ENCODE measurements at regions not wholly inside any gene's neighbourhood (a gene's known extent, or its start where the extent isn't known, plus 50 kb on each side); places are given as distances from the start of the nearest gene placed in this dataset.

GRCh38 chr1:218898921-218899320 lies 274.8 kb upstream of the LYPLAL1 start:
- no peaks in the 10 kb centered on the region for H3K4me1 ChIP-seq (ENCODE audit: control insufficient read depth, insufficient read depth, low read length)
- no peak overlapping the region for H3K4me3 ChIP-seq (ENCODE audit: low read depth, low read length)

DNA sequence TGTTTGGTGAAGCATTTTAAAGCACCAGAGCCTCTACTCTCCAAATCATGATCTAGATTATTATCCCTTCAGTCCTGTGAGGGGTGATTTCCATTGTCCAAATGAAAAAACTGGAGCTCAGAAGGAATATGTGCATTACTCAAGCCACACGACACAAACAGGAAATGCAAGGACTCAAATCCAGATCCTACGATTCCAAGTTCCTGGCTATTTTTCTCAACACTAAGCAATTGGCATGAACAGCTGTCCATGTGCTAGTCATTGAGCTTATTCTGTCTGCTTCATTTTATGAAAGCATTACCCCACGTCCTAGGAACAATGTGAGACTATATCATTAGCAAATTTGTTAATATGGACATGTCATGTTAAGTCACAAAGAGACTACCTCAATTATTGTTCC lies 273.1 kb upstream of the LYPLAL1 start:
- H3K9ac ChIP-seq (ENCODE audit: low read length) = no peak overlapping the region
- no peaks in the 10 kb centered on the region for H3K27me3 ChIP-seq (ENCODE audit: control insufficient read depth, insufficient read depth, low read length)
- H3K9me3 ChIP-seq (ENCODE audit: control insufficient read depth, insufficient read depth, low read depth, low read length) = no peaks in the 10 kb centered on the region
- no peak overlapping the region for H3K27ac ChIP-seq (ENCODE audit: low read depth, low read length)
- no peaks in the 10 kb centered on the region for H3K4me1 ChIP-seq (ENCODE audit: control insufficient read depth, insufficient read depth, low read length)
- H3K36me3 ChIP-seq (ENCODE audit: control insufficient read depth, insufficient read depth, low read length) = no peaks in the 10 kb centered on the region
- H3K4me3 ChIP-seq (ENCODE audit: low read depth, low read length) = no peak overlapping the region

More at GRCh38 chr1:218898921-218899320, 274.8 kb upstream of the LYPLAL1 start:
- Histone ChIP-seq H3K36me3 (ENCODE audit: control insufficient read depth, insufficient read depth, low read length) (no peaks in the 10 kb centered on the region), H3K9me3 (ENCODE audit: control insufficient read depth, insufficient read depth, low read depth, low read length) (no peaks in the 10 kb centered on the region), H3K9ac (ENCODE audit: low read length) (no peak overlapping the region), H3K27ac (ENCODE audit: low read depth, low read length) (no peak overlapping the region), H3K27me3 (ENCODE audit: control insufficient read depth, insufficient read depth, low read length) (no peaks in the 10 kb centered on the region)

- no peaks in the 10 kb centered on the region for H3K9me3 ChIP-seq (ENCODE audit: control insufficient read depth, insufficient read depth, low read depth, low read length)
- H3K36me3 ChIP-seq (ENCODE audit: control insufficient read depth, insufficient read depth, low read length) = no peaks in the 10 kb centered on the region
- no peak overlapping the region for H3K27ac ChIP-seq (ENCODE audit: low read depth, low read length)
- H3K9ac ChIP-seq (ENCODE audit: low read length) = no peak overlapping the region
- no peaks in the 10 kb centered on the region for H3K27me3 ChIP-seq (ENCODE audit: control insufficient read depth, insufficient read depth, low read length)
- H3K4me1 ChIP-seq (ENCODE audit: control insufficient read depth, insufficient read depth, low read length) = no peaks in the 10 kb centered on the region
- no peak overlapping the region for H3K4me3 ChIP-seq (ENCODE audit: low read depth, low read length)
These were observed 269.3 kb upstream of the LYPLAL1 start for GRCh38 chr1:218904416-218904815.

DNA sequence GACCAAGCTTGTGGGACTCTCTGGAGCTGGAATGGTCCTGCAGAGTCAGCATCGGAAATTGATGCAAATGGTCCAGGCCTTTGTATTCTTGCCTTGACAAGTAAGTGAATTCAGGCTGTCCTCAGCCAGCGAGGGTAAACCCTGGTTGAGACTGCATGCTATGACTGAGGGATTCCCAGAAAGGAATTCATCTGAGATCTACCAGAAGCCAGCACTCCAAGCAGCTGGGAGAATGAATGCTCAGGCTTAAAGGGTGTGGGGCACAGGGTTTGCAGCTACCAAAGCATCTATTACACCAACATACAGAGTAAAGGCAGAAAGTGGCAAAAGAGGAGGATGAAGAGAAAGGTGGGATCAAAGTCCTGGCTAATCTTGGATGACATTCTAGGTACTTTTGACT lies 257.0 kb upstream of the LYPLAL1 start:
- no peak overlapping the region for H3K27ac ChIP-seq (ENCODE audit: low read depth, low read length)
- H3K9ac ChIP-seq (ENCODE audit: low read length) = no peak overlapping the region
- H3K9me3 ChIP-seq (ENCODE audit: control insufficient read depth, insufficient read depth, low read depth, low read length) = no peaks in the 10 kb centered on the region
- no peaks in the 10 kb centered on the region for H3K36me3 ChIP-seq (ENCODE audit: control insufficient read depth, insufficient read depth, low read length)
- no peak overlapping the region for H3K4me3 ChIP-seq (ENCODE audit: low read depth, low read length)
- H3K27me3 ChIP-seq (ENCODE audit: control insufficient read depth, insufficient read depth, low read length) = no peaks in the 10 kb centered on the region
- H3K4me1 ChIP-seq (ENCODE audit: control insufficient read depth, insufficient read depth, low read length) = no peaks in the 10 kb centered on the region

DNA sequence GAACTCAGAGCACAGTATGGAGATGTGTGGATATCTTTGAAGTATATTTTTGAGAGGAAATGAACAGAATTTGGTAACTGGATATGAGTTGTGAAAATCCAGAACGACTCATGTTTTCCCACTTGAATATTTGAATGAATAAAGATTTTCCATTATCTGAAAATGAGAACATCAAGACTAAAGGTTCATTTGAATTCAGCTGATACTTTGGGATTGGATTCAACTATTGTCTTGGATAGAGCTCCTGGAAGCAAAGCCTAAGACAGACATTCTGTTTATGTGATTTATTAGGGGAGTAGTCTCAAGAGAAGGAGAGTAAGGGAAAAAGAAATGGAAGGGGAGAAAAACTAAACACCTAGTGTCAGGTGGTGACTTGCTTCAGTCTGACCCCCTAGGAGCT lies 256.0 kb upstream of the LYPLAL1 start:
- H3K9me3 ChIP-seq (ENCODE audit: control insufficient read depth, insufficient read depth, low read depth, low read length) = no peaks in the 10 kb centered on the region
- no peak overlapping the region for H3K27ac ChIP-seq (ENCODE audit: low read depth, low read length)
- no peaks in the 10 kb centered on the region for H3K4me1 ChIP-seq (ENCODE audit: control insufficient read depth, insufficient read depth, low read length)
- H3K4me3 ChIP-seq (ENCODE audit: low read depth, low read length) = no peak overlapping the region
- H3K27me3 ChIP-seq (ENCODE audit: control insufficient read depth, insufficient read depth, low read length) = no peaks in the 10 kb centered on the region
- no peaks in the 10 kb centered on the region for H3K36me3 ChIP-seq (ENCODE audit: control insufficient read depth, insufficient read depth, low read length)
- no peak overlapping the region for H3K9ac ChIP-seq (ENCODE audit: low read length)

- Histone ChIP-seq H3K4me3 (ENCODE audit: low read depth, low read length) (no peak overlapping the region), H3K27me3 (ENCODE audit: control insufficient read depth, insufficient read depth, low read length) (no peaks in the 10 kb centered on the region), H3K27ac (ENCODE audit: low read depth, low read length) (no peak overlapping the region), H3K9ac (ENCODE audit: low read length) (no peak overlapping the region), H3K4me1 (ENCODE audit: control insufficient read depth, insufficient read depth, low read length) (no peaks in the 10 kb centered on the region), H3K9me3 (ENCODE audit: control insufficient read depth, insufficient read depth, low read depth, low read length) (no peaks in the 10 kb centered on the region), H3K36me3 (ENCODE audit: control insufficient read depth, insufficient read depth, low read length) (no peaks in the 10 kb centered on the region)
These were observed 247.9 kb upstream of the LYPLAL1 start for GRCh38 chr1:218925777-218926176.

- no peak overlapping the region for H3K4me3 ChIP-seq (ENCODE audit: low read depth, low read length)
- H3K9me3 ChIP-seq (ENCODE audit: control insufficient read depth, insufficient read depth, low read depth, low read length) = no peaks in the 10 kb centered on the region
- no peak overlapping the region for H3K27ac ChIP-seq (ENCODE audit: low read depth, low read length)
- H3K4me1 ChIP-seq (ENCODE audit: control insufficient read depth, insufficient read depth, low read length) = no peaks in the 10 kb centered on the region
- no peaks in the 10 kb centered on the region for H3K36me3 ChIP-seq (ENCODE audit: control insufficient read depth, insufficient read depth, low read length)
- no peak overlapping the region for H3K9ac ChIP-seq (ENCODE audit: low read length)
- no peaks in the 10 kb centered on the region for H3K27me3 ChIP-seq (ENCODE audit: control insufficient read depth, insufficient read depth, low read length)
These were observed 247.0 kb upstream of the LYPLAL1 start for GRCh38 chr1:218926631-218927030.

GRCh38 chr1:218930000-218930399 lies 243.7 kb upstream of the LYPLAL1 start:
- no peak overlapping the region for H3K4me3 ChIP-seq (ENCODE audit: low read depth, low read length)
- no peak overlapping the region for H3K9ac ChIP-seq (ENCODE audit: low read length)
- H3K4me1 ChIP-seq (ENCODE audit: control insufficient read depth, insufficient read depth, low read length) = no peaks in the 10 kb centered on the region
- no peaks in the 10 kb centered on the region for H3K9me3 ChIP-seq (ENCODE audit: control insufficient read depth, insufficient read depth, low read depth, low read length)
- no peak overlapping the region for H3K27ac ChIP-seq (ENCODE audit: low read depth, low read length)
- no peaks in the 10 kb centered on the region for H3K27me3 ChIP-seq (ENCODE audit: control insufficient read depth, insufficient read depth, low read length)
- no peaks in the 10 kb centered on the region for H3K36me3 ChIP-seq (ENCODE audit: control insufficient read depth, insufficient read depth, low read length)

DNA sequence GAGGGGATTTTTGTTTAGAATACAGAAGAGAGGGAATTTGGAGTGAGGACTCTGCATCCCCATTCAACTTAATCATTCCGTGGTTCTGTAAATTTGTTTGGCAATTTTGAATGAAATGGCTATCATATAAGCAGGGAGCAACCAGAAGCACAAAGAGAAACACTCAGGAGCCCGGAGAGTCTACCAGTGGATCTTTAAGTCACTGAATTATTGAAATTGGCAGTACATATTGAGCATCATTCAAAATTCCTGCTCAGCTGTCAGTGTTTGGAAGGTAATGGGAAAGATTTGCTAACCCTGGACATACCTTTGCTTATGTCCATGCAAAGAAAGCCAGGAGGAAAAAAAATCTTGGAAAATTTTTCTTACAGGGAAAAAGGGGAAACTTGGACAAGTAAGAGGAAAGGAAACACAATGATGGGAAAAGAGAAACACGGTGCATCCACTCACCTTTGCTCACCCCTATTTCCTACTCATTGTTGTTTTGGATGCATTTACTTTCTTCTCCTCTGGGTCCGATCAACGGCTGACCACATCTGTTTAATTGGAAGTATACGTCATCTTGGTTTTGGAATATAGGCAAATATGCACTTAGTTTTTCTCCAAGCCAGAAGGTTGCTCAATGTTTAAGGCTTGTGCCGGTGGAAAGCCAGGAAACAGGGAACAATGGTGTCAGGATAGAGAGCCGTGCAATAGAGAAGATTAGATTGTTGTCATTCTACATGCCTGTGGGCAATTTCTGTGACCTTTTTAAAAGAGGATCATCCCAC lies 243.0 kb upstream of the LYPLAL1 start:
- Histone ChIP-seq H3K27ac (ENCODE audit: low read depth, low read length) (no peak overlapping the region), H3K9me3 (ENCODE audit: control insufficient read depth, insufficient read depth, low read depth, low read length) (no peaks in the 10 kb centered on the region), H3K4me1 (ENCODE audit: control insufficient read depth, insufficient read depth, low read length) (no peaks in the 10 kb centered on the region), H3K9ac (ENCODE audit: low read length) (no peak overlapping the region), H3K36me3 (ENCODE audit: control insufficient read depth, insufficient read depth, low read length) (no peaks in the 10 kb centered on the region), H3K4me3 (ENCODE audit: low read depth, low read length) (no peak overlapping the region), H3K27me3 (ENCODE audit: control insufficient read depth, insufficient read depth, low read length) (no peaks in the 10 kb centered on the region)

- Histone ChIP-seq H3K27me3 (ENCODE audit: control insufficient read depth, insufficient read depth, low read length) (no peaks in the 10 kb centered on the region), H3K4me1 (ENCODE audit: control insufficient read depth, insufficient read depth, low read length) (no peaks in the 10 kb centered on the region), H3K36me3 (ENCODE audit: control insufficient read depth, insufficient read depth, low read length) (no peaks in the 10 kb centered on the region), H3K9me3 (ENCODE audit: control insufficient read depth, insufficient read depth, low read depth, low read length) (no peaks in the 10 kb centered on the region), H3K4me3 (ENCODE audit: low read depth, low read length) (no peak overlapping the region), H3K27ac (ENCODE audit: low read depth, low read length) (no peak overlapping the region), H3K9ac (ENCODE audit: low read length) (no peak overlapping the region)
These were observed 242.4 kb upstream of the LYPLAL1 start for GRCh38 chr1:218931324-218931723.

DNA sequence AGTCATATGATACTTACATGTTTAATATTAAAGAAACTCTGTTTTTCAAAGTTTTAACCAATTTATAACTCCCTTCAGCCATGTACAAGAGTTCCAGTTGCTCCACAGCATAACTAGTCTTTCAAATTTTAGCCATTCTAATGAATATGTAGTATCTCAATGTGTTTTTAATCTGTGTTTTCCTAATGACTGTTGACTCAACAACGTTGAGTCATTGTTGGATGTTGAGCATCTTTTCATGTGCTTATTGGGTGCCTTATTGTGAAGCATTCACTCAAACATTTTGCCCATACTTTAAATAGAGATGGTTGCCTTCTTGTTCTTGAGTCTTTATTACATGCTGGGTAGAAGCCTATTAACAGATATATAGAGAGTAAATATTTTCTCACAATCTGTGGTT lies 240.2 kb upstream of the LYPLAL1 start:
- Histone ChIP-seq H3K9me3 (ENCODE audit: control insufficient read depth, insufficient read depth, low read depth, low read length) (no peaks in the 10 kb centered on the region), H3K36me3 (ENCODE audit: control insufficient read depth, insufficient read depth, low read length) (no peaks in the 10 kb centered on the region), H3K27ac (ENCODE audit: low read depth, low read length) (no peak overlapping the region), H3K4me1 (ENCODE audit: control insufficient read depth, insufficient read depth, low read length) (no peaks in the 10 kb centered on the region), H3K9ac (ENCODE audit: low read length) (no peak overlapping the region), H3K4me3 (ENCODE audit: low read depth, low read length) (no peak overlapping the region), H3K27me3 (ENCODE audit: control insufficient read depth, insufficient read depth, low read length) (no peaks in the 10 kb centered on the region)
